HepG2 (cell line): ENCODE measurements at regions not wholly inside any gene's neighbourhood (a gene's known extent, or its start where the extent isn't known, plus 50 kb on each side); places are given as distances from the start of the nearest gene placed in this dataset.
A peak's percentile ranks its signal among the peaks of the same experiment; 100 is the strongest.

Experiments used
- ARID3A ChIP-seq: IDR thresholded peaks from 2 replicates; pipeline ENCODE4 v1.6.1; 2012; ENCODE audit warnings: low read depth, low read length, improper control_type of control experiment
- ATF1 ChIP-seq: IDR thresholded peaks from 2 replicates; pipeline ENCODE4 v1.6.1; 2016; ENCODE audit warnings: mild to moderate bottlenecking, control low read depth
- CEBPG ChIP-seq: IDR thresholded peaks from 2 replicates; pipeline ENCODE4 v1.6.1; 2016
- CENPT ChIP-seq: sonication (generic); formaldehyde crosslinking; IDR thresholded peaks from 2 replicates; pipeline ENCODE4 v1.8.0; 2022; ENCODE audit warnings: low read depth, mild to moderate bottlenecking, moderate library complexity, missing genetic modification reagents
- GATA4 ChIP-seq: sonication (generic); IDR thresholded peaks from 2 replicates; pipeline ENCODE4 v1.6.1; 2016; ENCODE audit warnings: antibody characterized with exemption, low read depth, borderline replicate concordance
- GZF1 ChIP-seq: sonication (generic); formaldehyde crosslinking; IDR thresholded peaks from 2 replicates; pipeline ENCODE4 v1.5.1; 2020; ENCODE audit warnings: mild to moderate bottlenecking, missing genetic modification reagents
- HHEX ChIP-seq: IDR thresholded peaks from 2 replicates; pipeline ENCODE4 v1.6.1; 2016; ENCODE audit warnings: control low read depth
- IRF2 ChIP-seq: IDR thresholded peaks from 2 replicates; pipeline ENCODE4 v1.6.1; 2018; ENCODE audit warnings: missing genetic modification reagents, missing compliant biosample characterization
- LCORL ChIP-seq, 2 experiments: fragments of 450-650 bp in 1 of 2; sonication (generic) in 1 of 2; formaldehyde crosslinking in 1 of 2; IDR thresholded peaks; 2 replicates each; pipeline versions ENCODE4 v1.5.0 to v1.6.1; 2017 to 2020; ENCODE audit warnings: antibody characterized with exemption in 1 of 2, missing genetic modification reagents in 1 of 2
- MEF2D ChIP-seq: sonication (generic); formaldehyde crosslinking; IDR thresholded peaks from 2 replicates; pipeline ENCODE4 v1.5.1; 2020; ENCODE audit warnings: mild to moderate bottlenecking, missing genetic modification reagents
- NCOR1 ChIP-seq: fragments of 200-600 bp; sonication (generic); IDR thresholded peaks from 2 replicates; pipeline ENCODE4 v1.7.0; 2017; ENCODE audit warnings: antibody characterized with exemption, low read length, borderline replicate concordance
- SP5 ChIP-seq: IDR thresholded peaks from 2 replicates; pipeline ENCODE4 v1.6.1; 2016; ENCODE audit warnings: low read depth, borderline replicate concordance
- ZBTB34 ChIP-seq: sonication (generic); formaldehyde crosslinking; IDR thresholded peaks from 2 replicates; pipeline ENCODE4 v1.8.0; 2022; ENCODE audit warnings: mild to moderate bottlenecking, missing genetic modification reagents
- ZNF101 ChIP-seq: sonication (generic); formaldehyde crosslinking; IDR thresholded peaks from 2 replicates; pipeline ENCODE4 v1.4.0; 2020; ENCODE audit warnings: mild to moderate bottlenecking, low read depth, missing genetic modification reagents, borderline replicate concordance
- ZNF138 ChIP-seq: sonication (generic); formaldehyde crosslinking; IDR thresholded peaks from 2 replicates; pipeline ENCODE4 v1.5.0; 2020; ENCODE audit warnings: mild to moderate bottlenecking, low read depth, missing genetic modification reagents
- ZNF253 ChIP-seq: sonication (generic); formaldehyde crosslinking; IDR thresholded peaks from 2 replicates; pipeline ENCODE4 v1.8.0; 2022; ENCODE audit warnings: mild to moderate bottlenecking, missing genetic modification reagents, borderline replicate concordance
- ZNF274 ChIP-seq: sonication (generic); formaldehyde crosslinking; IDR thresholded peaks from 2 replicates; pipeline ENCODE4 v1.5.1; 2020; ENCODE audit warnings: mild to moderate bottlenecking, missing genetic modification reagents
- ZNF503 ChIP-seq: sonication (generic); formaldehyde crosslinking; IDR thresholded peaks from 2 replicates; pipeline ENCODE4 v1.4.0; 2020; ENCODE audit warnings: missing genetic modification reagents
- ZNF609 ChIP-seq: sonication (generic); formaldehyde crosslinking; IDR thresholded peaks from 2 replicates; pipeline ENCODE4 v1.4.0; 2020; ENCODE audit warnings: mild to moderate bottlenecking, missing genetic modification reagents, borderline replicate concordance
- ZNF670 ChIP-seq: sonication (generic); formaldehyde crosslinking; IDR thresholded peaks from 2 replicates; pipeline ENCODE4 v1.8.0; 2022; ENCODE audit warnings: mild to moderate bottlenecking, missing genetic modification reagents, borderline replicate concordance

- TF ChIP-seq ZBTB34 (CRISPR knock-in tag) = peak; percentile 98
- TF ChIP-seq IRF2 (CRISPR knock-in tag) = peak; percentile 89
- no peak for TF ChIP-seq ZNF138
- peak; percentile 83; the same call in 1 of the 2 replicates for TF ChIP-seq ZNF609 (CRISPR knock-in tag)
- TF ChIP-seq NCOR1 = peak; percentile 98
- peak; percentile 62; the same call in 1 of the 2 replicates for TF ChIP-seq ZNF670
- TF ChIP-seq GZF1 = no peak
- TF ChIP-seq ZNF503 (CRISPR knock-in tag) = peak; percentile 66; the same call in 1 of the 2 replicates
- no peak for TF ChIP-seq ZNF101 (CRISPR knock-in tag)
- TF ChIP-seq GATA4 = peak; percentile 93
- TF ChIP-seq ZNF274 = no peak
- TF ChIP-seq LCORL (IDR thresholded peaks at IDR 0.05) = peak; percentile 87
- TF ChIP-seq LCORL (CRISPR knock-in tag; IDR thresholded peaks at IDR 0.05) = peak; percentile 55; the same call in 1 of the 2 replicates
- TF ChIP-seq ATF1 (CRISPR knock-in tag) = peak; percentile 73
- peak; percentile 84 for TF ChIP-seq MEF2D
- TF ChIP-seq CENPT = no peak
- TF ChIP-seq SP5 (CRISPR knock-in tag) = no peak
- peak; percentile 100 for TF ChIP-seq ARID3A
- no peak for TF ChIP-seq ZNF253 (CRISPR knock-in tag)
- peak; percentile 83 for TF ChIP-seq HHEX (CRISPR knock-in tag)
- TF ChIP-seq CEBPG = peak; percentile 62
Measured at GRCh38 chr17:71681427-71682173, 439.2 kb upstream of the SOX9 start (continued).
